Gastrocnemius medialis (tissue), 4 donors: ENCODE measurements at regions not wholly inside any gene's neighbourhood (a gene's known extent, or its start where the extent isn't known, plus 50 kb on each side); places are given as distances from the start of the nearest gene placed in this dataset.

Experiments
- POLR2A ChIP-seq, 2 donors: fragments of 450-650 bp; IDR thresholded peaks; one replicate each; pipeline ENCODE4 v1.6.1; 2017; ENCODE audit warnings: antibody characterized with exemption in 2 of 2, mild to moderate bottlenecking in 2 of 2, moderate library complexity in 2 of 2
- TF ChIP-seq, protein P1 (sequence below), 5 experiments: fragments of 450-650 bp in 3 of 5; fragments of 200-600 bp in 2 of 5; sonication (generic) in 2 of 5; IDR thresholded peaks in 4 of 5; conservative IDR thresholded peaks in 1 of 5; 1 replicate in 4 of 5; 2 replicates in 1 of 5; pipeline ENCODE4 v1.5.1; 2016 to 2019; ENCODE audit warnings: antibody characterized with exemption in 5 of 5, mild to moderate bottlenecking in 3 of 5, moderate library complexity in 3 of 5

DNA sequence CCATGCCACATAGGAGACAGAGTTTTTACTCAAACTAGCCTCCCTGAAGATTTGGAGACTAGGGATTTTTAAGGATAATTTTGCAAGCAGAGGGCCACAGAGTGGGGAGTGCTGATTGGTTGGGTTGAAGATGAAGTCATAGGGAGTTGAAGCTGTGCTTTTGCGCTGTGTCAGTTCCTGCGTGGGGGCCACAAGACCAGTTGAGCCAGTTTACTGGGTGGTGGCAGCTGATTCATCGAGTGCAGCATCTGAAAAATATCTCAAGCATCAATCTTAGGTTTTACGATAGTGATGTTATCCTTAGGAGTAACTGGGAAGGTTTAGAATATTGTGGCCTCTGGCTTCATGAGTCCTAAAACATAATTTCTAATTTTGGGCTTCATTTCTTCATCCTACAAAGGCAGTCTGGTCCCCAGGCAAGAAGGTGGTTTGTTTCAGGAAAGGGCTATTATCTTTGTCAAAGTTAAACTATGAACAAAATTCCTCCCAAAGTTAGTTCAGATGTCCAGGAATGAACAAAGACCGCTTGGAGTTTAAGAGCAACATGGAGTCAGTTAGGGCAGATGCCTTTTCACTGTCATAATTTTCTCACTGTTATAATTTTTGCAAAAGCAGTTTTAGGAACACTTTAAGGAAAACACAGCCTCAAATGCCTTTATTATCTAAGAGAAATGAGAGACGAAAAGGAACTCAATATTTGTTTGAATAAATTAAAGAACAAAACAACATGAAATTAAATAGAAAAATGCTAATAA, 960.8 kb upstream of the PRKX start:
- TF ChIP-seq, protein P1, sequence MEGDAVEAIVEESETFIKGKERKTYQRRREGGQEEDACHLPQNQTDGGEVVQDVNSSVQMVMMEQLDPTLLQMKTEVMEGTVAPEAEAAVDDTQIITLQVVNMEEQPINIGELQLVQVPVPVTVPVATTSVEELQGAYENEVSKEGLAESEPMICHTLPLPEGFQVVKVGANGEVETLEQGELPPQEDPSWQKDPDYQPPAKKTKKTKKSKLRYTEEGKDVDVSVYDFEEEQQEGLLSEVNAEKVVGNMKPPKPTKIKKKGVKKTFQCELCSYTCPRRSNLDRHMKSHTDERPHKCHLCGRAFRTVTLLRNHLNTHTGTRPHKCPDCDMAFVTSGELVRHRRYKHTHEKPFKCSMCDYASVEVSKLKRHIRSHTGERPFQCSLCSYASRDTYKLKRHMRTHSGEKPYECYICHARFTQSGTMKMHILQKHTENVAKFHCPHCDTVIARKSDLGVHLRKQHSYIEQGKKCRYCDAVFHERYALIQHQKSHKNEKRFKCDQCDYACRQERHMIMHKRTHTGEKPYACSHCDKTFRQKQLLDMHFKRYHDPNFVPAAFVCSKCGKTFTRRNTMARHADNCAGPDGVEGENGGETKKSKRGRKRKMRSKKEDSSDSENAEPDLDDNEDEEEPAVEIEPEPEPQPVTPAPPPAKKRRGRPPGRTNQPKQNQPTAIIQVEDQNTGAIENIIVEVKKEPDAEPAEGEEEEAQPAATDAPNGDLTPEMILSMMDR (IDR thresholded peaks at IDR 0.05 in 4 of 5, conservative IDR thresholded peaks at IDR 0.05 in 1 of 5) = no peak
- TF ChIP-seq POLR2A (IDR thresholded peaks at IDR 0.05) = no peak
